ENCODE measurements at regions not wholly inside any gene's neighbourhood (a gene's known extent, or its start where the extent isn't known, plus 50 kb on each side); places are given as distances from the start of the nearest gene placed in this dataset.

GRCh38 chr16:85524630-85525419 lies 88.3 kb upstream of the GSE1 start (continued):
- TF ChIP-seq, protein P1, sequence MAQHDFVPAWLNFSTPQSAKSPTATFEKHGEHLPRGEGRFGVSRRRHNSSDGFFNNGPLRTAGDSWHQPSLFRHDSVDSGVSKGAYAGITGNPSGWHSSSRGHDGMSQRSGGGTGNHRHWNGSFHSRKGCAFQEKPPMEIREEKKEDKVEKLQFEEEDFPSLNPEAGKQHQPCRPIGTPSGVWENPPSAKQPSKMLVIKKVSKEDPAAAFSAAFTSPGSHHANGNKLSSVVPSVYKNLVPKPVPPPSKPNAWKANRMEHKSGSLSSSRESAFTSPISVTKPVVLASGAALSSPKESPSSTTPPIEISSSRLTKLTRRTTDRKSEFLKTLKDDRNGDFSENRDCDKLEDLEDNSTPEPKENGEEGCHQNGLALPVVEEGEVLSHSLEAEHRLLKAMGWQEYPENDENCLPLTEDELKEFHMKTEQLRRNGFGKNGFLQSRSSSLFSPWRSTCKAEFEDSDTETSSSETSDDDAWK (CRISPR knock-in tag; IDR thresholded peaks at IDR 0.05), result no peak
- TF ChIP-seq KDM4B (CRISPR knock-in tag; IDR thresholded peaks at IDR 0.05) (peak; percentile 92), TRIM24 (CRISPR knock-in tag; IDR thresholded peaks at IDR 0.05) (peak; percentile 58; the same call in 1 of the 2 replicates), KDM1A (CRISPR knock-in tag; IDR thresholded peaks at IDR 0.05) (0 out of 2 replicates have a peak, but pooled peaks have one; percentile 38), NR2F2 (IDR thresholded peaks at IDR 0.05; ENCODE audit: borderline replicate concordance, low read depth) (no peak), TCF7L2 (IDR thresholded peaks at IDR 0.05; ENCODE audit: low read depth, low read length) (no peak), MEIS1 (CRISPR knock-in tag; IDR thresholded peaks at IDR 0.05; ENCODE audit: borderline replicate concordance) (peak; percentile 90), RFX5 (IDR thresholded peaks at IDR 0.05; ENCODE audit: low read depth, low read length) (no peak), SOX5 (CRISPR knock-in tag; IDR thresholded peaks at IDR 0.05; ENCODE audit: borderline replicate concordance) (no peak; the same call in 1 of the 2 replicates), ZNF468 (CRISPR knock-in tag; IDR thresholded peaks at IDR 0.05) (no peak), GATAD1 (CRISPR knock-in tag; IDR thresholded peaks at IDR 0.05) (peak; percentile 35; the same call in 1 of the 2 replicates), KDM6A (CRISPR knock-in tag; IDR thresholded peaks at IDR 0.05; ENCODE audit: low read depth) (peak; percentile 76), TEAD2 (CRISPR knock-in tag; IDR thresholded peaks at IDR 0.05) (no peak), ELF1 (CRISPR knock-in tag; IDR thresholded peaks at IDR 0.05) (peak; percentile 35), HOXA9 (CRISPR knock-in tag; IDR thresholded peaks at IDR 0.05; ENCODE audit: borderline replicate concordance) (0 out of 2 replicates have a peak, but pooled peaks have one; percentile 55), RBAK (CRISPR knock-in tag; IDR thresholded peaks at IDR 0.05) (peak; percentile 85), ZNF737 (CRISPR knock-in tag; IDR thresholded peaks at IDR 0.05; ENCODE audit: borderline replicate concordance) (peak; percentile 91; the same call in 1 of the 2 replicates), ZNF788 (CRISPR knock-in tag; IDR thresholded peaks at IDR 0.05; ENCODE audit: borderline replicate concordance) (peak; percentile 99), ZBTB44 (CRISPR knock-in tag; IDR thresholded peaks at IDR 0.05) (0 out of 2 replicates have a peak, but pooled peaks have one; percentile 46), ATRX (CRISPR knock-in tag; IDR thresholded peaks at IDR 0.05; ENCODE audit: borderline replicate concordance) (no peak), MXI1 (IDR thresholded peaks at IDR 0.05; ENCODE audit: borderline replicate concordance, low read depth, low read length) (peak; percentile 17; the same call in 2 of the 3 replicates), ZNF501 (CRISPR knock-in tag; IDR thresholded peaks at IDR 0.05) (peak; percentile 90), HOXA5 (CRISPR knock-in tag; IDR thresholded peaks at IDR 0.05) (0 out of 2 replicates have a peak, but pooled peaks have one; percentile 32)
- TF ChIP-seq, protein P2, sequence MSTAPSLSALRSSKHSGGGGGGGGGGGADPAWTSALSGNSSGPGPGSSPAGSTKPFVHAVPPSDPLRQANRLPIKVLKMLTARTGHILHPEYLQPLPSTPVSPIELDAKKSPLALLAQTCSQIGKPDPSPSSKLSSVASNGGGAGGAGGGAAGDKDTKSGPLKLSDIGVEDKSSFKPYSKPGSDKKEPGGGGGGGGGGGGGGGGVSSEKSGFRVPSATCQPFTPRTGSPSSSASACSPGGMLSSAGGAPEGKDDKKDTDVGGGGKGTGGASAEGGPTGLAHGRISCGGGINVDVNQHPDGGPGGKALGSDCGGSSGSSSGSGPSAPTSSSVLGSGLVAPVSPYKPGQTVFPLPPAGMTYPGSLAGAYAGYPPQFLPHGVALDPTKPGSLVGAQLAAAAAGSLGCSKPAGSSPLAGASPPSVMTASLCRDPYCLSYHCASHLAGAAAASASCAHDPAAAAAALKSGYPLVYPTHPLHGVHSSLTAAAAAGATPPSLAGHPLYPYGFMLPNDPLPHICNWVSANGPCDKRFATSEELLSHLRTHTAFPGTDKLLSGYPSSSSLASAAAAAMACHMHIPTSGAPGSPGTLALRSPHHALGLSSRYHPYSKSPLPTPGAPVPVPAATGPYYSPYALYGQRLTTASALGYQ (CRISPR knock-in tag; IDR thresholded peaks at IDR 0.05), result peak; percentile 64; the same call in 1 of the 2 replicates
- TF ChIP-seq, protein P3, sequence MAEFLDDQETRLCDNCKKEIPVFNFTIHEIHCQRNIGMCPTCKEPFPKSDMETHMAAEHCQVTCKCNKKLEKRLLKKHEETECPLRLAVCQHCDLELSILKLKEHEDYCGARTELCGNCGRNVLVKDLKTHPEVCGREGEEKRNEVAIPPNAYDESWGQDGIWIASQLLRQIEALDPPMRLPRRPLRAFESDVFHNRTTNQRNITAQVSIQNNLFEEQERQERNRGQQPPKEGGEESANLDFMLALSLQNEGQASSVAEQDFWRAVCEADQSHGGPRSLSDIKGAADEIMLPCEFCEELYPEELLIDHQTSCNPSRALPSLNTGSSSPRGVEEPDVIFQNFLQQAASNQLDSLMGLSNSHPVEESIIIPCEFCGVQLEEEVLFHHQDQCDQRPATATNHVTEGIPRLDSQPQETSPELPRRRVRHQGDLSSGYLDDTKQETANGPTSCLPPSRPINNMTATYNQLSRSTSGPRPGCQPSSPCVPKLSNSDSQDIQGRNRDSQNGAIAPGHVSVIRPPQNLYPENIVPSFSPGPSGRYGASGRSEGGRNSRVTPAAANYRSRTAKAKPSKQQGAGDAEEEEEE (CRISPR knock-in tag; IDR thresholded peaks at IDR 0.05; ENCODE audit: borderline replicate concordance), result no peak
